Left renal pelvis (tissue), 4 donors: ENCODE measurements at regions not wholly inside any gene's neighbourhood (a gene's known extent, or its start where the extent isn't known, plus 50 kb on each side); places are given as distances from the start of the nearest gene placed in this dataset.

Source experiments
- DNase-seq, 4 donors: peaks; one replicate each; pipeline ENCODE4 v3.0.0-alpha.2; 2013; ENCODE audit warnings: low read depth in 4 of 4, low spot score in 3 of 4

DNA sequence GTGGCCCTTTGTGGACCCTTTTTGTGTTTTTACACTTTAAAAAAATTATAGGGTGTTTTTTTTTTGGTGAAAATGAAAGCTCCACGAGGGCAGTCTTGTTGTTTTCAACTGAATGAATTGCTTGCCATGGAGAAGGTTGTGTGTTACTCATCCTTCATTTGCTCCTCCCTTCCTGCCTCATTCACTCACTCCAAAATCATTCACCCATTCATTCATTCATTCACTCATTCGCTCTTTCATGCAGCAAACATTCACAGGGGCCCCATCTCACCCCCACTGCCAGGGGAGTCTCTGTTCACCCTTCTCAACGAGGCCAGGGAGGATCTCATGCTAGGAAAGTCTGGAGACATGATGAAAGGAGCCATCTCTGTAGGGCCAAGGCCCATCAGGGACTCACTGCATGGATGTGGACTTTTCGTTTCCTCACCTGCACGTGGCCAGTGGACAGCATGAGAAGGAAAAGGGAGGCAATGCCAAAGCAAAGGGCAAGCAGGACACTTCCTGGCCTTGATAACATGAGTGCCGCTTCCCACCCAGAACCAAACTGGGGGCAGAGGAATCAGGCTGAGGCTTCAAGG is 62.8 kb upstream of the COL13A1 start:
- DNase-seq: no peak

DNA sequence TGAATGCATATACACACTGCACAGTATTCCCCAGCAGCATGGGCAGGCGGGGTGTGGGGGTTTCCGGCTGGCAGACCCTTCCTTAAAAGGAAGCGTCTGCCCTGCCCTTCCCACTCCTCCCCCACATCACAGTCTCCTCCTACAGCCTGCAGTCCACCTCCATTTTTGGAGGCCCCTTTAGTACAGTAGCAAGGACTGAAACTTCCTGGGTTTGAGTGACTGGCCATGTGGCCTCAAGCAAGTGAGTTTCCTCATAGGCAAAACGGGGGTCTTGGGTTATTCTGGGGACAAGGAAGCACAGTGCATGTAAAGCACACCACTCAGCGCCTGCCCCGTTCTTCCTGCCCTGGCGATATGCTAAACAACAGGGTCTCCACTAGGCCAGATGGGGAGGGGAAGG is 62.1 kb upstream of the COL13A1 start:
- no peak for DNase-seq

DNA sequence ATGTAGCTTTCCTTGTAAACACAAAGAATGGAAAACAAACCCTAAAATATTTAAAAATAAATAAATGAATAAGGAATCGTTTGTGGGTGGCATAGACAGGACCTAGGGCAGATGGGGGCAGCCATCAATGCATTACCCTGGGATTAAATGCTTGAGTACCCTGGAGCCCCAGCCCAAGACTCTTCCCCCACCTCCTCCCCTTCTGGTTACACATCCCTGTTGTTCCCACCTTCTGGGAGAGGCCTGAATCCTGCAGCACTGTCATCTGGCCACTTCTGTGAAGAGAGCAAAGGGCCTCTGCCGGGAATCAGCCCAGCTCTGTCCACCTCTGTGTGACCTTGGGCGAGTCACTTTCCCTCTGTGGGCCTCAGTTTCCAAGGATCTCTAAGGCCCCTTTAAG is 61.6 kb upstream of the COL13A1 start:
- DNase-seq: no peak

DNA sequence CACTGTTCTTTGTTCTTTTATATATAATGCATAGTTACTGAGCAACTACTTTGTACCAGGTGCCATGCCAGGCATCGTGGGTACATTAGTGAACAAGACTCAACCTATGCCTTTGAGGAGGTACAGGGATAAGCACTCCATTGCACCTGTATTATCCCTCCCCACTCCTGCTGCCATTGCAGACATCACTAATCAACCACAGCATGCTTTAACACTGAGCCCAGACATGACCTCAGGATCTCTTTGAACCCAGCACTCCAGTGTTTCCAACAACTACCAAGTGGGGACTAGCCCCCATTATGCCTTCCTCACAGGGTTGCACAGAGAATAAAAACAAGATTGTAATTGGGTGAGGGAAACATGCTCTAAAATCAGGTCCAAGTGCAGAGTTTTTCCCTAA is 60.5 kb upstream of the COL13A1 start:
- DNase-seq: no peak

DNA sequence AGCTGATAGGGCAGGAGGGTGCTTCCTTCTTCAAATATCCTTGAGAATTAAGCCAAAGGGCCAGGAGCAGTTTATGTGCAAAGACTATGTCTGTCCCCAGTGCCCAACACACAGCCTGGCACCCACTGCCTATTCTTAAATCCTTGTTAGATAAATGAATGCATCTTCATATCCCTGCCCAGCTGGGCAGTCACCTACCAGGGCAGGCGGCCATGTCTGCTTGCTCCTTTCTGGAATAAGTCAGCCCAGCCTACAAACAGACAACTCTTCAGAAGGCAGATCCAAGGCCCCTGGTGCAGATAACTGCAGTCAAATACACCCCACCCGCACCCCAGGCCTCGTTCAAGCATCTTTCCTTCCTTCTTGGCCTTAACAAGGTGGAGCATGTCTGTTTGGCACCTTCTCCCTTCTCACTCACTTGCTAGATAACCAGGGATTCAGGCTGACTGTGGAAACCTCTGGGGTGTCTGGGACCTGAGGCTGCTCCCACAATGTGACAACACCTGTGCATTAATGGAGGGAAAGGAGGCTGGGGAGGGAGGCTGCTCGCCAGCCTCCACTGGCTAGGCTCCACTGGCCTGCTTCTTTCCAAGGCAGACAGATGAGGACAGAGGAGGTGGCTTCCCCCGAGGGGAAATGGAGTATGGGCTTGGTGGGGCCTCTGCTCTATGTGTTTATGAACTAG is 59.9 kb upstream of the COL13A1 start:
- no peak for DNase-seq

DNA sequence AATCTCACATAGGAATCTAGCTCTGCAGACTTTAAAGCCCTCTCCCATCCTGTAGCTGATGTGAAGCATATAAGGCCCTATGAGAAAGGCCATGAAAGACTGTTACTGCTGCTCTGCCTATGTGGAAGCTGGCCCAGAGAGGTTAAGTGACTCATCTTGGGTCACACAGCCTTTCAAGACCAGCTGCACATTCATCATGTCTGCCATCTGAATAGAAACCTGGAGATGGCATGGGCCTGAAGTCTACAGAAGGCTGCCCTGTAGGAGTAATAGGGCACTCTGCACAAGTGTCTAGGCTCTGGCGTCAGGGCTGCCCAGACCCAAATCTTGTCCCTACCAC is 59.4 kb upstream of the COL13A1 start:
- DNase-seq: no peak

DNA sequence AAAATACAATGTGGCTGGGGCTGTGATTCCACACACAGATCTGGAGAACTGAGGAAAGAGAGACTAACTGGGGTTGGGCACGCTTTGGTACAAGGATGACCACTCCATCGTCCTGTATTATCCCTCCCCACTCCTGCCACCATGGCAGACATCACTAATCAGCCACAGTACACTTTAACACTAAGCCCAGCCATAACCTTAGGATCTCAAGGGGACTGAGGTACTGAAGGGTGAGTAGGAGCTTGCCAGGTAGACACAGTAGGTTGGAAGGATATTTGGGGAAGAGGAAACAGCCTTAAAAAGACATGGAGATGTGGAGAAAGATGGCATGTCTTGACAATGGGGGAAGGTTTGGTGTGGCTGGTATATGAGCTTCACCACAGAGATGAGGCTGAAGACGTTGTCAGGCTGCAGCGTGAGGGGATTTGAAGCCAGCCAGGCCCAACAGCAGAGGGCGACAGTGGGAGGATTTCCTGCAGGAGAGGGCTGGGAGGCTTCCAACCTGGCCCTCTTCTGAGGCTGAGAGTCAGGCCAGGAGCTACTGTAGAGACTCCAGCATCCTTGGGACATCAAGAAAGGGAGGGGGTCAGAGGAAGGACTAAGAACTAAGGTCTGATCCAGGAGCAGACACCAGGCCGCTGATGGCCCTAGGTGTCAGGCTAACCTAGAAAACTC is 58.6 kb upstream of the COL13A1 start:
- DNase-seq: no peak

DNA sequence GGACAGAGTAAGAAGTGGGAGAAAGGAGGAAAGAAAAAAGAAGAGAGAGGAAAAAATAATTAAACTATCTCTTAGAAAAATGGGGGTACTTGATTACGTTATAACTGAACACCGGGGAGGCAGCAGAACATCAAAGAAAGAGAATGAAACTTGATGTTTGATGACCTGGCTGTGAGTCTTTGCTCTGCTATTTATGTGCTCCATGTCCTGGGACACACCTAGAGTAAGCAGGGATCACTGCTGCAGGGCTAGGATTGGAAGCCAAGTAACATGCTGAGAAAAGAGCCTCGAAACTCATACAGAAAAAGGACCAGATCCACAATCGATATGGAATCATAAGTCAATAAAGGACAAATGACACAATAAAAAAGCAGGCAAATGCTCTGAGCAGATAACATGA is 56.7 kb upstream of the COL13A1 start:
- DNase-seq: no peak

DNA sequence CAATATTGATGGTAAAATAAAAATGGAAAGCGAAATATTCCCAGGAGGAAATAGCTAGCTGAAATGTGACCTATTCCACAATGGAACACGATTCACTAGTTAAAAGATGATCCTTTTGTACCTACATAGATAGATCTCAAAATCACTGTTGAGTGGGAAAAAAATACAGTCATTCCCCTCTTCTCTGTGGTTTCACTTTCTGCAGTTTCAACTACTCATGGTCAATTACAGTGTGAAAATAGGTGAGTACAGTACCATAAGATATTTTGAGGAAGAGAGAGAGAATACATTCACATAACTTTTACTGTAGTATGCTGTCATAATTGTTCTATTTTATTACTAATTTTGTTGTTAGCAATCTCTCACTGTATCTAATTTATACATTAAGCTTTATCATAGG is 56.0 kb upstream of the COL13A1 start:
- no peak for DNase-seq

DNA sequence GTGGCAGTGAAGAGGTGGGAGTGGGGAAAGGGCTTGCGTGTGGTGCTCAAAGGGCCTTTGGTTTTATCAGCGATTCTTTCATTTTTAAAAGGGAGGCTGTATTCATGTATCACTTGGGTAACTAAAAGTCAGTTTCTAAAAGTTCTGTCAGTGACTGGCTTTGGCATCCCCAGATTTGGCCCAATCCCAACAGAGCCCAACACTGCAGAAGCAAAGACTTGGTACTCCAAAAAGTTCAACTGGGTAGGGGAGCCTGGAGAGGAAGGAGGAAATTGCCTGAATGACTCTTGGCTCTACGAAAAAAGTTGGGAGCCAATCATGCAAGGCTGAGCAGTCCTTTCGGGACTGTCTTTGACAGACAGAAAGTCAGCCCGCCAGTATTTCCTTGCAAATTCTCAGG is 54.5 kb upstream of the COL13A1 start:
- no peak for DNase-seq

DNA sequence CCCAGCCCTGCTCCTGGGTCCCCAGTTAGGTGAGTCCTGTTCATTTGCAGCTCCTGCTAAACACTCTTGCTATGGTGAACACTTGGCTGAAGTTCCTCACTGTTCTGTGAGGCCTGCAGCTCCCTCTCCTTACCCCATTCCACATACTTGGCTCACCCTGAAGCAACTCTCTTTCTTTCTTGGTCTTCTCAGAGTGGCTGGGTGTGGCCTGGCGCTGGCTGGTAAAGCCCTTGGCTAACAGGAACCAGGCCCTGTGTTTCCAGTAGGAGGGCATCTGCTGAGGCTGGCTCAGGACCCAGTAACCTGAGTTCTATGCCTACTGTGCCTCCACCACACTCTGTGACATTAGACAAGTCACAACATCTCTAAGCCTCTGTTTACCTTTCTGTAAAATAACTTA is 53.1 kb upstream of the COL13A1 start:
- DNase-seq: no peak

DNA sequence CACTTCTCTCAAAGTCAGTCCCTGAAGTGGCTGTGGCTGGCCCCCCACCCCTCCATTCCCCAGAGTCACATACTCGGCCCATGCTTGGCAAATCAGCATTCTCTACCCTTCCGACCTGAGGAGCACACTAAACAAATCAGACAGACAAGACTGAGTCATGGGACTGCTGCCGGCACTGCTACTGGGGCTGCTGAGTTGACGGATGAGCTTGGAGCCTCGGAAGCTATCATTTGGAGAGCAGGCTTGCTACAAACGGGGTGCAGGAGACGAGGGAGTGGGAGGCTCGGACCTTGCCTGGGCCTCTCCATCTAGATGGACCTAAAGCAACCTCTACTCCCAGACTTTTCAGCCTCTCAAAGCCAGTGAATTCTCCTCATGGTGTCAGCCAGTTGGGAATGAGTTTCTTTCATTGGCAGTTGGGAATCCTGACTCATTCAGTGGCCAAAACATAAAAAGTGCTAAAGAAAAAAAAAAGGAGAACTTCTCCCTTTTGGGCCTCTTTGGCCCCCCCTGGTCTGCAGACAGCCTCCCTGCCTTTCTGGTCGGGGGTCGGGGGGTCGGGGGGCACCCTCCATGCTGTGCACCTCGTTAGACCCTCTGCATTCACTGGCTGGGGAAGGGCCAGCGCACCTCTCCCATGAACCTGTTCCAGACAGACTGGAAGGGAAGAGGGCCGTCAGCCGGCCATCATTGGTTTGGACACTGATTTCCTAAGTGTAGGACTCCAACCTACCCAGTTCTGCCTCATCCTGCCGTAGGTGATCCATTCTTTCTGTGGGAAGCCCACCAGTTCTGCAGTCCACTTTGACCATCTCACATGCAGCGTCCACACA is 52.3 kb upstream of the COL13A1 start:
- DNase-seq: no peak

DNA sequence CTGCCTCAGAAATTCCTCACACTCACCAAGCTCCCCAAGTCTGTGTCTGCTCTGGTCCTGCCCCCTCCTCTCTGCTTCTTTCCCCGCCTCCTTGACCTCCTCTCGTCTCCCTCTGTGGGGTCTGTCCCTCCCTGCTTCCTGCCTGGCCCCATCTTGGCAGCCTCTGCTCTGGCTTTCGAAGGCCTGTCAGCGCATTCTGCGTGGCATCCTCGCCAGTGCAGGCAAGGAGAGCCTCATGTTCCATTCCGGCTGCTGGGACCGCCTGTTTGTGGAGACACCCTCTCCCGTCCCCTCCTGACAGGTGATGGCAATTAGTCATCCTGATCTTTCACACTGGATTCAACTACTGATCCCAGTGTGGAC is 51.7 kb upstream of the COL13A1 start:
- no peak for DNase-seq

DNA sequence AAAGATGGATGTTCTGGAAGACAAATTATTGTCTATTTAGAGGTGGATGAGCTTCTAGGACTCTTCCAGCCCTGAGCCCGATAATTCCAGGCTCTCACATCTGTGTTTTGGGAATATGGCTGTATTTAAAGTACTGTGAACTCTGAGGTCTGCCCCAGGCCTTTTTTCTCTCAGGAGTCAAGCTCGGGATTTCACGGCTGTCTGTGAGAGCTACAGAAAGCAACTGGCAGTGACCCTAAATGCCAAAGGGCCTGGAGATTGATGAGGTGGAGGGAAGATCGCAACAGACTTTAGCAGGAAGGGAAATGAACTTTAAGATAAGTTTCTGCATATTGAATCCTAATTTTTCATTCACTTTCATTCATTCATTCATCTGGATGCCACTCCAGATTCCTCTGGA is 51.0 kb upstream of the COL13A1 start:
- no peak for DNase-seq

DNA sequence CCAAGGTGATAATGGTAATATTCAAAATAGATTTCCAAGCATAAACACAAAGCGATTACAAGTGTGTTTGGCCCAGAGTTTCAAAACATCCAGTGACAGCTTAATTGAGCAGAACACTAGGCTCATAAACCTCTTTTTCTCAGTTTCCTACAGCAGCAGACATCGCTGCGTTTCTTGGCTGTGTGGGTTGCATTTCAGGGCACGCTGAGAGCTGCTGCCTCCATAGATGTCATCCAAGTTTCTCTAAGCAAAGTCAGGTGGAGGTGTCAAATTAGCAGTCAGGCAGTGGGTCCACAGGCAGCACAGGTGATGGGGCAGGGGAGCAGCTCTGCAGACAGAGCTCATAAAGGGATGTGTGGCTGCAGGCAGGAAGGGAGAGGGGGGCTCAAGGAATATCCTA is 50.5 kb upstream of the COL13A1 start:
- no peak for DNase-seq
